HepG2 (cell line): ENCODE measurements at regions not wholly inside any gene's neighbourhood (a gene's known extent, or its start where the extent isn't known, plus 50 kb on each side); places are given as distances from the start of the nearest gene placed in this dataset.

Experiments used
- ATAC-seq: fragments of 200-7000 bp; cut with Tn5 transposase; 3 replicates; pipeline ENCODE4 v1.9.1; 2020; ENCODE audit warnings: mild to moderate bottlenecking, moderate library complexity
- BruUV-seq: library from RNA; stranded (reverse); fragments of 400-500 nt; replicated peaks from 2 replicates; lab custom pipeline; 2021; lab: Mats Ljungman, UMichigan
- CTCF ChIA-PET: fragments of 300-600 bp; formaldehyde crosslinking; extraction: SDS; loops from one replicate; lab custom pipeline; 2021; ENCODE audit warnings: low total read pairs, inconsistent platforms, low intra/inter-chr PET ratio; lab: Yijun Ruan, JAX
- POLR2A ChIA-PET: fragments of 350-600 bp; sonication (Branson Sonifier 250); formaldehyde crosslinking; loops from one replicate; lab custom pipeline; 2020; ENCODE audit warnings: antibody characterized with exemption, inconsistent platforms; lab: Yijun Ruan, JAX
- DNase-seq: peaks from one replicate; pipeline ENCODE4 v3.0.0-alpha.2; 2015; ENCODE audit warnings: low spot score
- FAIRE-seq: peaks from 3 replicates; lab custom pipeline; 2011; peaks lifted over from hg19 to GRCh38; lab: Jason Lieb, UNC
- H2AFZ ChIP-seq: one replicate; pipeline ENCODE4 v1.6.1; 2011; ENCODE audit warnings: low read length, inconsistent platforms
- H3K27ac ChIP-seq: fragments of 300-600 bp; 3 replicates; pipeline ENCODE4 v1.8.0; 2011; ENCODE audit warnings: mixed run types, mild to moderate bottlenecking, mixed read lengths, low read length, inconsistent platforms; ENCODE audit not compliant: insufficient read depth; ENCODE audit errors: extremely low read length
- H3K27me3 ChIP-seq, 2 experiments: fragments of 200-600 bp in 1 of 2; 2 replicates in 1 of 2; 3 replicates in 1 of 2; pipeline versions ENCODE4 v1.6.0 to v1.8.0; 2011; ENCODE audit warnings: low read length in 2 of 2, mild to moderate bottlenecking in 2 of 2, moderate library complexity in 2 of 2, inconsistent platforms in 1 of 2; ENCODE audit not compliant: insufficient read depth in 2 of 2, control insufficient read depth in 1 of 2
- H3K36me3 ChIP-seq, 2 experiments: fragments of 200-600 bp in 1 of 2; replicated peaks in 1 of 2; 2 replicates in 1 of 2; 3 replicates in 1 of 2; pipeline versions ENCODE4 v1.5.1 to v1.8.0; 2011; ENCODE audit warnings: low read length in 2 of 2, inconsistent platforms in 1 of 2; ENCODE audit not compliant: insufficient read depth in 2 of 2, control insufficient read depth in 1 of 2
- H3K4me1 ChIP-seq: 2 replicates; pipeline ENCODE4 v1.5.1; 2012; ENCODE audit warnings: low read length, inconsistent platforms; ENCODE audit not compliant: insufficient read depth
- H3K4me2 ChIP-seq: 2 replicates; pipeline ENCODE4 v1.6.0; 2011; ENCODE audit warnings: low read depth, low read length, inconsistent platforms
- H3K4me3 ChIP-seq, 3 experiments: fragments of 200-600 bp in 1 of 3; sonication (generic), shearing (Covaris generic) in 1 of 3; replicated peaks in 1 of 3; 2 replicates each; pipeline ENCODE4 v1.5.1; 2011 to 2016; ENCODE audit warnings: low read length in 3 of 3, inconsistent platforms in 2 of 3, low read depth in 2 of 3, mild to moderate bottlenecking in 2 of 3, control low read depth in 1 of 3, mixed read lengths in 1 of 3; ENCODE audit not compliant: insufficient read depth in 1 of 3
- H3K79me2 ChIP-seq: one replicate; pipeline ENCODE4 v1.6.1; 2011; ENCODE audit warnings: low read length, inconsistent platforms; ENCODE audit not compliant: insufficient read depth
- H3K9ac ChIP-seq: 2 replicates; pipeline ENCODE4 v1.6.0; 2011; ENCODE audit warnings: mild to moderate bottlenecking, low read depth, low read length, inconsistent platforms; ENCODE audit not compliant: insufficient read depth
- H3K9me3 ChIP-seq: 2 replicates; pipeline ENCODE4 v1.5.1; 2012; ENCODE audit warnings: mild to moderate bottlenecking, low read length
- H4K20me1 ChIP-seq: 2 replicates; pipeline ENCODE4 v1.6.0; 2011; ENCODE audit warnings: inconsistent platforms, mild to moderate bottlenecking, low read length, moderate library complexity; ENCODE audit not compliant: insufficient read depth
- ADNP ChIP-seq: sonication (generic); formaldehyde crosslinking; IDR thresholded peaks from 2 replicates; pipeline ENCODE4 v1.4.0; 2020; ENCODE audit warnings: missing genetic modification reagents
- GLI4 ChIP-seq: sonication (generic); formaldehyde crosslinking; IDR thresholded peaks from 2 replicates; pipeline ENCODE4 v1.5.1; 2020; ENCODE audit warnings: missing genetic modification reagents, mild to moderate bottlenecking, moderate library complexity, borderline replicate concordance
- HINFP ChIP-seq: sonication (generic); formaldehyde crosslinking; IDR thresholded peaks from 2 replicates; pipeline ENCODE4 v1.4.0; 2020; ENCODE audit warnings: low read depth, mild to moderate bottlenecking, missing genetic modification reagents
- MAFK ChIP-seq, 2 experiments: IDR thresholded peaks in 1 of 2; conservative IDR thresholded peaks in 1 of 2; 2 replicates each; pipeline ENCODE4 v1.6.1; 2011; ENCODE audit warnings: improper control_type of control experiment in 2 of 2, low read length in 2 of 2
- PREB ChIP-seq: sonication (generic); formaldehyde crosslinking; IDR thresholded peaks from 2 replicates; pipeline ENCODE4 v1.4.0; 2020; ENCODE audit warnings: missing genetic modification reagents
- SAFB2 ChIP-seq: sonication (generic); formaldehyde crosslinking; IDR thresholded peaks from 2 replicates; pipeline ENCODE4 v1.5.1; 2020; ENCODE audit warnings: missing genetic modification reagents, low read depth, mild to moderate bottlenecking, borderline replicate concordance
- SKI ChIP-seq: fragments of 450-650 bp; IDR thresholded peaks from one replicate; pipeline ENCODE4 v1.6.1; 2018; ENCODE audit warnings: mild to moderate bottlenecking; ENCODE audit not compliant: partially characterized antibody
- SRSF4 ChIP-seq: fragments of 200-400 bp; formaldehyde crosslinking; IDR thresholded peaks from one replicate; pipeline ENCODE4 v1.6.1; 2018; ENCODE audit warnings: mild to moderate bottlenecking, low read depth, low read length, moderate library complexity; ENCODE audit not compliant: poor library complexity, severe bottlenecking
- ZFP36L2 ChIP-seq: sonication (generic); formaldehyde crosslinking; IDR thresholded peaks from 2 replicates; pipeline ENCODE4 v1.4.0; 2020; ENCODE audit warnings: missing genetic modification reagents
- ZMYM4 ChIP-seq: sonication (generic); formaldehyde crosslinking; IDR thresholded peaks from 2 replicates; pipeline ENCODE4 v1.8.1; 2023; ENCODE audit warnings: mild to moderate bottlenecking, missing genetic modification reagents
- ZNF12 ChIP-seq: sonication (generic); formaldehyde crosslinking; IDR thresholded peaks from 2 replicates; pipeline ENCODE4 v1.5.0; 2020; ENCODE audit warnings: missing genetic modification reagents
- ZNF180 ChIP-seq: sonication (generic); formaldehyde crosslinking; IDR thresholded peaks from 2 replicates; pipeline ENCODE4 v1.4.0; 2020; ENCODE audit warnings: low read depth, missing genetic modification reagents, borderline replicate concordance
- ZNF766 ChIP-seq: sonication (generic); formaldehyde crosslinking; IDR thresholded peaks from 2 replicates; pipeline ENCODE4 v1.5.0; 2020; ENCODE audit warnings: missing genetic modification reagents, borderline replicate concordance
- ZNF879 ChIP-seq: sonication (generic); formaldehyde crosslinking; IDR thresholded peaks from 2 replicates; pipeline ENCODE4 v1.8.1; 2023; ENCODE audit warnings: missing genetic modification reagents
- WGBS: methylation state at CpG from one replicate; pipeline ENCODE4 v1.1.6; 2017; ENCODE audit warnings: low lambda C conversion rate; 5-methylcytosine and 5-hydroxymethylcytosine counted together
- in situ Hi-C: cut with HindIII; loops from 2 replicates; pipeline ENCODE4 v1.10.0; 2017; ENCODE audit warnings: low pct_unique_long_range_greater_than_20kb; ENCODE audit not compliant: extremely low pct_ligation_motif_present
- intact Hi-C: fragments of 100-400 bp; cut with micrococcal nuclease; formaldehyde crosslinking; loops from one replicate; pipeline ENCODE4 v1.10.0; 2022; ENCODE audit not compliant: unreplicated experiment

DNA sequence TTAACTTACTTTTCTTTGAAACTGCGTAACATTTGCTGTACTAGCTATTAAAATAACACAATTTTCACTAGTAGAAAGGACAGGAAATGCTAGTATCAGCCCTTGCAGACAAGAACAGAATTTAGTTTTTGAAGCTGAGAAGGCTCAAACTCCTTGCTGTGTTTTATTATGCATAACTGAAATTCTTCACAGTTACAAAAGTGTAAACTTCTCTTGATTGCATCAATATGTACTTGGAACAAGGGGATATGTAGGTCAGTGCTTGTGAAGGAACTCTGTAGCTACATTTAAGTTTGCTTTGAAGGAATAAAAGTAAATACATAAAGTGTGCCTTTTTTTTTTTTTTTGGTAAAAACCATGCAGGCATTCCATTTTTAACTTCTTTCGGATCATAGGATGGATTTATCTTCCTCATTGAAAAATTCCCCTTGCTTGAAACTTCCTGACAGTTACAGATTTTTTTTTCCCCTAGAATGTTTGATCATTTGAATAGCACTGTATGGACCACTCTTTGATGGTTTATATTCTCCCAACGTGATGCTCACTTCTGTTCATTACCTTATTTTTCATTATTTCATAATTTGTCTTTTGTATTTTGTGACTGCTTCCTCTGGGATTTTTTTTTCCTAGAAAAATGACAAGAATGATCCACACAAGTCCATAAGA lies 94.9 kb upstream of the DAB2 start:
- in situ Hi-C loops: no loop called here
- Histone ChIP-seq H3K79me2 (no peaks in the 10 kb centered on the region), H3K27me3 (peaks cover 0 to 2% of the 10 kb centered on the region in 2 experiments; a peak in 1 of 5 replicates), H3K36me3 (no peaks in the 10 kb centered on the region), H2AFZ (no peak overlapping the region), H3K4me3 (no peak overlapping the region), H3K4me1 (peaks cover 6% of the 10 kb centered on the region; the same call in 1 of the 2 replicates), H4K20me1 (no peaks in the 10 kb centered on the region), H3K4me2 (no peak overlapping the region), H3K9ac (no peak overlapping the region), H3K9me3 (no peaks in the 10 kb centered on the region), H3K27ac (no peak overlapping the region)
- DNase-seq (no peak), ATAC-seq (no peak), FAIRE-seq (no peak)
- intact Hi-C loops: no loop called here
- POLR2A ChIA-PET: no interaction called here
- no TSS peak for BruUV-seq
- WGBS: 29% methylated on average over 3 of the region's 3 CpGs
- TF ChIP-seq SAFB2 (CRISPR knock-in tag): no peak
- TF ChIP-seq ZNF180 (CRISPR knock-in tag): no peak
- no peak for TF ChIP-seq ZNF879
- CTCF ChIA-PET: no interaction called here

GRCh38 chr5:39519079-39519478 lies 94.3 kb upstream of the DAB2 start:
- H3K4me3 ChIP-seq: no peak overlapping the region
- no peak for FAIRE-seq
- peaks cover 6% of the 10 kb centered on the region; the same call in 1 of the 2 replicates for H3K4me1 ChIP-seq
- H3K36me3 ChIP-seq: no peaks in the 10 kb centered on the region
- DNase-seq: no peak
- no peaks in the 10 kb centered on the region for H4K20me1 ChIP-seq
- in situ Hi-C loops (no loop called here), intact Hi-C loops (no loop called here)
- ATAC-seq: no peak
- H3K9ac ChIP-seq: no peak overlapping the region
- peaks cover 0 to 2% of the 10 kb centered on the region in 2 experiments; a peak in 1 of 5 replicates for H3K27me3 ChIP-seq
- no peaks in the 10 kb centered on the region for H3K79me2 ChIP-seq
- H3K27ac ChIP-seq: no peak overlapping the region
- H3K4me2 ChIP-seq: no peak overlapping the region
- ChIA-PET POLR2A (no interaction called here), CTCF (no interaction called here)
- BruUV-seq: no TSS peak
- no peaks in the 10 kb centered on the region for H3K9me3 ChIP-seq
- no peak overlapping the region for H2AFZ ChIP-seq
- no peak for TF ChIP-seq ZMYM4
- no peak for TF ChIP-seq GLI4 (CRISPR knock-in tag)
- TF ChIP-seq ZFP36L2 (CRISPR knock-in tag): no peak
- no peak for TF ChIP-seq MAFK (conservative IDR thresholded peaks at IDR 0.05 in 1 of 2, IDR thresholded peaks at IDR 0.05 in 1 of 2; ENCODE audit: low read length in 2 of 2)
- TF ChIP-seq ADNP (CRISPR knock-in tag): no peak
- no peak for TF ChIP-seq HINFP (CRISPR knock-in tag)
- no peak for TF ChIP-seq SKI
- no peak for TF ChIP-seq ZNF766
- no peak for TF ChIP-seq PREB
- TF ChIP-seq SRSF4: no peak
- no peak for TF ChIP-seq ZNF12
